ENCODE measurements at regions not wholly inside any gene's neighbourhood (a gene's known extent, or its start where the extent isn't known, plus 50 kb on each side); places are given as distances from the start of the nearest gene placed in this dataset.
A peak's percentile ranks its signal among the peaks of the same experiment; 100 is the strongest.

DNA sequence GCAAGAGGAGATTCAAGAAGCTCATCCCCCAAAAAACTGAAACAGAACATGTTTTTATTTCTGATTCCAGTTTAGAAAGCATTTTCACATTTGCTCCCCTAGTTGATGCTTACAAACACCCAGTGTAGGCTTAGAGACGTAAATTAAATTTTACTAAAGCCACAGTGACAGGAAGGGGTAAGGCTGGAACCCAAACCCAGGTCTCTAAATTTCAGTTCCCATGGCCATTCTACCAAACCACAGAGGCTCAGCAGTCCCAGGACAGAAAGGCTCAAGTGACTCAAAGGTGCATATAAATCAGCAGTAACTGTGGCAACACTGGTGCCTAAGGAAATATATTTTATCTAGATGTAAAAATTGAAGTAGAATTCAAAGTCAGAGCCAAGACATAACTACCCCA lies 128.7 kb downstream of the CEP120 start:
- TF ChIP-seq, protein P1, sequence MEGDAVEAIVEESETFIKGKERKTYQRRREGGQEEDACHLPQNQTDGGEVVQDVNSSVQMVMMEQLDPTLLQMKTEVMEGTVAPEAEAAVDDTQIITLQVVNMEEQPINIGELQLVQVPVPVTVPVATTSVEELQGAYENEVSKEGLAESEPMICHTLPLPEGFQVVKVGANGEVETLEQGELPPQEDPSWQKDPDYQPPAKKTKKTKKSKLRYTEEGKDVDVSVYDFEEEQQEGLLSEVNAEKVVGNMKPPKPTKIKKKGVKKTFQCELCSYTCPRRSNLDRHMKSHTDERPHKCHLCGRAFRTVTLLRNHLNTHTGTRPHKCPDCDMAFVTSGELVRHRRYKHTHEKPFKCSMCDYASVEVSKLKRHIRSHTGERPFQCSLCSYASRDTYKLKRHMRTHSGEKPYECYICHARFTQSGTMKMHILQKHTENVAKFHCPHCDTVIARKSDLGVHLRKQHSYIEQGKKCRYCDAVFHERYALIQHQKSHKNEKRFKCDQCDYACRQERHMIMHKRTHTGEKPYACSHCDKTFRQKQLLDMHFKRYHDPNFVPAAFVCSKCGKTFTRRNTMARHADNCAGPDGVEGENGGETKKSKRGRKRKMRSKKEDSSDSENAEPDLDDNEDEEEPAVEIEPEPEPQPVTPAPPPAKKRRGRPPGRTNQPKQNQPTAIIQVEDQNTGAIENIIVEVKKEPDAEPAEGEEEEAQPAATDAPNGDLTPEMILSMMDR (IDR thresholded peaks at IDR 0.05; ENCODE audit: low read depth, low read length, missing control alignments): no peak
- in situ Hi-C loops (cut with HindIII; ENCODE audit: low sequenced_read_pairs): no loop called here
- no peak for DNase-seq (ENCODE audit: low read depth)
- H3K4me3 ChIP-seq (ENCODE audit: low read depth, low read length): no peak overlapping the region

DNA sequence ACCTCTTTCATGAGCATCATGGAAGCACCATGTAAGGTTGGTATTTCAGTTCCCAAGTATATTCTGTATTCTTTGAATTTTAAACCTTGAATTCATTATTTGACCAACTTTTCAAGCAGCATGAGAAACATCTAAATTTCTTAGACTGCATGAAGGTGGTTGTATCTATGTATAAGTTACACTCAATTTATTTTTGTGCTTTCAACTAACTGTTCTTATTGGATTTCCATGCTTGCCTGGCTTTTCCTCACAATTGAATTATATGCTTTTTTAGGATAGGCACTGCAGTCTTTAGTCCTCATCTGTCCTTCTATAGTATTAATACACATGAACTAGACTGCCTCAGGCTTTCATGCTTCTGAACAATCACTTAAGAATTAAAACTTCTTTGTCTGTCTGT lies 134.0 kb downstream of the CEP120 start:
- in situ Hi-C loops (cut with HindIII; ENCODE audit: low sequenced_read_pairs): no loop called here
- DNase-seq (ENCODE audit: low read depth): no peak
- H3K4me3 ChIP-seq (ENCODE audit: low read depth, low read length): no peak overlapping the region
- TF ChIP-seq, protein P1 (IDR thresholded peaks at IDR 0.05; ENCODE audit: low read depth, low read length, missing control alignments): no peak

DNA sequence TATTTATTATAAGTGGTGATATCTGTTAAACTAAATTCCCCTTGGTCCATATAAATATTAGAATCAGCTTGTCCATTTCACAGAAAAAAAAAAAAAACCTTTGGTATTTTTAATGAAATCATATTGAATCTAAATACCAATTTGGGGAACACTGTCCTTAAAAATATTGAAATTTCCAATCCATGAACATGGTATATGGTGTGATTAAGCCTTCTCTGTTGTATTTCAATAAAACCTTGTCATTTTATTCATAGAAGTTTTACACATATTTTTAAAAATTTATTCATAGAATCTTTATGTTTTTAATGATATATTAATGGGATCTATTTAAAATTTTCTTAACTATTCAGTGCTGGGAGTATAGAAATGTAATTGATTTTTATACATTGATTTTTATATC lies 135.3 kb downstream of the CEP120 start:
- no peak overlapping the region for H3K4me3 ChIP-seq (ENCODE audit: low read depth, low read length)
- TF ChIP-seq, protein P1 (IDR thresholded peaks at IDR 0.05; ENCODE audit: low read depth, low read length, missing control alignments): no peak
- in situ Hi-C loops (cut with HindIII; ENCODE audit: low sequenced_read_pairs): no loop called here
- no peak for DNase-seq (ENCODE audit: low read depth)

DNA sequence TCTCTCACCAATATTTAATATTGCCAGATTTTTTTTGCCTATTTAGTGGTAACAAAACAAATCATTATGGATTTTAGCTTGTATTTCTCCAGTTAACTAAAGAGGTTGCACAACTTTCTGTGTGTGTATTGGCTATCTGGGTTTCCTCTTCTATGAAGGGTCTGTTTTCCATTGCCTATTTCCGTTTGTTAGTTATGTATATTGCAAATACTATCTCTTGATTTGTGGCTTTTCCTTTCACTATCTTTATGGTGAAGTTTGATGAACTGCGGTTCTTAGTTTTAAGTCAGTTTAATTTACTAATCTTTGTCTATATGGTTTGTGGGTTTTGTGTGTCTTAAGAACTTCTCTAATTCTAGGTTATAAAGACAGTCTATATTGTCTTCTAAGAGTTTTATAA lies 136.3 kb downstream of the CEP120 start:
- no peak for DNase-seq (ENCODE audit: low read depth)
- H3K4me3 ChIP-seq (ENCODE audit: low read depth, low read length): no peak overlapping the region
- in situ Hi-C loops (cut with HindIII; ENCODE audit: low sequenced_read_pairs): no loop called here
- TF ChIP-seq, protein P1 (IDR thresholded peaks at IDR 0.05; ENCODE audit: low read depth, low read length, missing control alignments): no peak

DNA sequence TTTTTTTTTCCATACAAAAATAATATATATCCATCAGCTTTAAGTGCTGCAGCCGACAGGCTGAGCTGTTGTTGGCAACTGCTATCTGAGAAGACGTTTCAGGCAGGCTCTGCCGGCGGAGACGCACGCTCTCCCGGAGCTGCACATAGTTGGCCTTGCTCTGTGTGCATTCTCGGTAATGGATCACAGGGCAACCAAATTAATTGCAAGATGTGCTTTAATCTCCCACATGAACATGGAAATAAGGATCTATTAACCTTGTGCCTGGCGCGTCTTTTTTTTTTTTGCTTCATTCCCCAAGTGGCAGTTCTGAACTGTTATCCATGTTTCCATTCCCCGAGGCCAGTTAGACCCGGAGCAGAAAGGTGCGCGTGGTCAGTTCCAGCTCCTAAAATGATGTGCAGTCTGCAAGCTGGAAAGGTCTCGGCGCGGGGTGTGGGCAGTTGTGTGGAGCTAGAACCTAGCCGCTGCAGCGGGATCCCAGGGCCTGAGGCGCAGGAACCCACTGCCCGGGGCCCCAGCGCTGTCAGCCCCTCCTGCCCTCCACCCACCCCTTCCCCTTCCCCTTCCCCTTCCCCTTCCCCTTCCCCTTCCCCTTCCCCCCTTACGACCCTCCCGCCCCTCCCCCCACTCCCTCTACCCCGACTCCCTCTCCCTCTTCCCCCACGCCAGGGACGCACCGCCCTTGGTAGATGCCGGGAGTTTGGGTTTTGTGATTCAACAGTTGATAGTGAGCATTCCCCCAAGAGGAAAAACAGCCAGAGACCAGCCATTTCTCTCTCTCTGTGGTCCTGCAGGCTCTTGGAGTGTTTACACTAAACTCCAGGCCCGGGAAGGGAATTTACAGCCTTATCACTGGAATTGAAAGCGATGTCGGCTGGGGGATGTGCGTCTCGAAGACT lies 137.8 kb downstream of the CEP120 start:
- in situ Hi-C loops (cut with HindIII; ENCODE audit: low sequenced_read_pairs): no loop called here
- peak overlapping the region; percentile 42 for H3K4me3 ChIP-seq (ENCODE audit: low read depth, low read length)
- TF ChIP-seq, protein P1 (IDR thresholded peaks at IDR 0.05; ENCODE audit: low read depth, low read length, missing control alignments): no peak
- DNase-seq (ENCODE audit: low read depth): no peak

DNA sequence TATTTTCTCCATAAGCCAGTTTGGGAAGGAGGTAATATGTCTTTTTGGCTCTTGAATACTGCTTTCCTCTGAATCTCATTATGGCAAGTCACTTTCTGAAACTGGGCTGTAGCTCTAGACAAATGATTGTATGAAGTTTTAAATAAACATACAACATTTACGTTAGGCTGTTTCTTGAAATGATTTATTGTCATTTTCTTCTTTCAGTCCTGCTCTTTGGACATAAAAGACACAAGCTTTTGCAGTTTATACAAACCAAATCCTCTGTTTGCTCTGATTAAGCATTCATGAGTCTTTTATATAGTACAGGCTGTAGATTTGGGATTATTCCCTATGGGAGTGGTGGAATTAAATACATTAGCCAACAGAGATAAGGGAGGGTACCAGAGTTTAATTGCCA lies 139.7 kb downstream of the CEP120 start:
- TF ChIP-seq, protein P1 (IDR thresholded peaks at IDR 0.05; ENCODE audit: low read depth, low read length, missing control alignments): no peak
- in situ Hi-C loops (cut with HindIII; ENCODE audit: low sequenced_read_pairs): no loop called here
- H3K4me3 ChIP-seq (ENCODE audit: low read depth, low read length): no peak overlapping the region
- no peak for DNase-seq (ENCODE audit: low read depth)

Measured in astrocyte of the cerebellum (primary cell).